ENCODE measurements at regions not wholly inside any gene's neighbourhood (a gene's known extent, or its start where the extent isn't known, plus 50 kb on each side); places are given as distances from the start of the nearest gene placed in this dataset.
A peak's percentile ranks its signal among the peaks of the same experiment; 100 is the strongest.

DNA sequence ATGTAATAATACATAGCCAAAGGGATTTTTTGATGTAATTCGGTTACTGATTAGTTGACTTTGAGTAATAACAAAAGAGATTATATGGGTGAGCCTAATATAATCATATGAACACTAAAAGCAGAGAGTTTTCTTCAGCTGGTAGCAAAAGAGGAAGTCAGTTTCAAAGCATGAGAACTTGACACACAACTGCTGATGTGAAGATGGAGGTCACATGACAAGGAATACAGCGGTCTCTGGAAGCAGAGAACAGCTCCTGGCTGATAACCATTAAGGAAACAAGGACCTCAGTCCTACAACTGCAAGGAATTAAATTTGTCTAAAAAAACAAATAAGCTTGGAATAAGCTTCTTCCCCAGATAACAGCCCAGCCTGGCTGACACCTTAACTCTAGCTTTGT, 119.1 kb upstream of the PRNP start:
- CTCF ChIA-PET: interaction anchor here (1.2 kb wide), 1 partner anchor 11 kb away, joined by 4 read pairs; no protein-coding TSS in a partner anchor
- Histone ChIP-seq H3K4me3 (ENCODE audit: low read depth in 2 of 2, low read length in 1 of 2) (no peak overlapping the region), H3K4me2 (no peak overlapping the region), H3K9ac (no peak overlapping the region), H3K79me2 (ENCODE audit: insufficient read depth) (no peaks in the 10 kb centered on the region), H3K27ac (ENCODE audit: low read depth in 2 of 2, low read length in 1 of 2) (no peak overlapping the region), H2AFZ (ENCODE audit: low read depth) (no peak overlapping the region), H3K27me3 (ENCODE audit: insufficient read depth) (no peaks in the 10 kb centered on the region), H4K20me1 (ENCODE audit: insufficient read depth) (no peaks in the 10 kb centered on the region), H3F3A (replicated peaks; ENCODE audit: insufficient read depth) (no peaks in the 10 kb centered on the region), H3K9me2 (no peaks in the 10 kb centered on the region), H3K36me3 (replicated peaks in 1 of 2; ENCODE audit: control insufficient read depth in 1 of 2, insufficient read depth in 2 of 2, low read length in 1 of 2) (no peaks in the 10 kb centered on the region), H3K4me1 (ENCODE audit: control insufficient read depth in 1 of 2, insufficient read depth in 2 of 2, low read depth in 1 of 2, low read length in 1 of 2) (peaks cover 0 to 4% of the 10 kb centered on the region in 2 experiments; a peak in 1 of 4 replicates), H3K9me3 (peaks cover 6% of the 10 kb centered on the region; the same call in 1 of the 2 replicates)
- 44% methylated on average over 2 of the region's 2 CpGs for WGBS (ENCODE audit: low lambda C conversion rate)
- no peak for TF ChIP-seq FOSL2 (IDR thresholded peaks at IDR 0.05; ENCODE audit: borderline replicate concordance, low read depth)
- no peak for TF ChIP-seq TEAD4 (IDR thresholded peaks at IDR 0.05; ENCODE audit: borderline replicate concordance, insufficient read depth)
- POLR2A ChIA-PET: no interaction called here
- no peak for DNase-seq

DNA sequence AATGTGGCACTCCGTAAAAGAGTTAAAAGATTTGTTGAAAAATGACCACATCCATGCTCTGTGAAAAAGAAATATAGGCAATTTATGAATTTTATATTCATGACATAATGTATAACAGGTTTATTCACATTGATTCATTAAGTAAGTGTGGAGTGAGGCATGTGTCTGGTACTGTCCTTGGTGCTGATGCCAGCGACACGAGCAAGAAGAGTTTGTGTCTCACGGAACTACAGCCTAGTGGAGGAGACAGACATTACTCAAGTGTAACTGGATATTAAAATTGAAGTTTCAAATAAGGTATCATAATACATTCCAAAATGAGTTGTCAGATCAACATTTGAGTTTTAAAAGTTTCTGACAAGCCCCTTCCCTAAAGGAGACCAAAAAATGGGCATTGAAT, 122.7 kb upstream of the PRNP start:
- no peaks in the 10 kb centered on the region for H3K9me2 ChIP-seq
- H3K4me3 ChIP-seq (ENCODE audit: low read depth in 2 of 2, low read length in 1 of 2): no peak overlapping the region
- ChIA-PET CTCF (no interaction called here), POLR2A (no interaction called here)
- no peaks in the 10 kb centered on the region for H4K20me1 ChIP-seq (ENCODE audit: insufficient read depth)
- WGBS (ENCODE audit: low lambda C conversion rate): 10% methylated on average over 4 of the region's 4 CpGs
- H3K4me2 ChIP-seq: no peak overlapping the region
- H3K9ac ChIP-seq: no peak overlapping the region
- no peak overlapping the region for H2AFZ ChIP-seq (ENCODE audit: low read depth)
- peaks cover 6% of the 10 kb centered on the region; the same call in 1 of the 2 replicates for H3K9me3 ChIP-seq
- no peaks in the 10 kb centered on the region for H3K36me3 ChIP-seq (replicated peaks in 1 of 2; ENCODE audit: control insufficient read depth in 1 of 2, insufficient read depth in 2 of 2, low read length in 1 of 2)
- peaks cover 0 to 11% of the 10 kb centered on the region in 2 experiments; a peak in 1 of 4 replicates for H3K4me1 ChIP-seq (ENCODE audit: control insufficient read depth in 1 of 2, insufficient read depth in 2 of 2, low read depth in 1 of 2, low read length in 1 of 2)
- no peaks in the 10 kb centered on the region for H3K79me2 ChIP-seq (ENCODE audit: insufficient read depth)
- DNase-seq: no peak
- H3K27ac ChIP-seq (ENCODE audit: low read depth in 2 of 2, low read length in 1 of 2): no peak overlapping the region
- no peaks in the 10 kb centered on the region for H3F3A ChIP-seq (replicated peaks; ENCODE audit: insufficient read depth)
- H3K27me3 ChIP-seq (ENCODE audit: insufficient read depth): no peaks in the 10 kb centered on the region
- TF ChIP-seq, protein P1, sequence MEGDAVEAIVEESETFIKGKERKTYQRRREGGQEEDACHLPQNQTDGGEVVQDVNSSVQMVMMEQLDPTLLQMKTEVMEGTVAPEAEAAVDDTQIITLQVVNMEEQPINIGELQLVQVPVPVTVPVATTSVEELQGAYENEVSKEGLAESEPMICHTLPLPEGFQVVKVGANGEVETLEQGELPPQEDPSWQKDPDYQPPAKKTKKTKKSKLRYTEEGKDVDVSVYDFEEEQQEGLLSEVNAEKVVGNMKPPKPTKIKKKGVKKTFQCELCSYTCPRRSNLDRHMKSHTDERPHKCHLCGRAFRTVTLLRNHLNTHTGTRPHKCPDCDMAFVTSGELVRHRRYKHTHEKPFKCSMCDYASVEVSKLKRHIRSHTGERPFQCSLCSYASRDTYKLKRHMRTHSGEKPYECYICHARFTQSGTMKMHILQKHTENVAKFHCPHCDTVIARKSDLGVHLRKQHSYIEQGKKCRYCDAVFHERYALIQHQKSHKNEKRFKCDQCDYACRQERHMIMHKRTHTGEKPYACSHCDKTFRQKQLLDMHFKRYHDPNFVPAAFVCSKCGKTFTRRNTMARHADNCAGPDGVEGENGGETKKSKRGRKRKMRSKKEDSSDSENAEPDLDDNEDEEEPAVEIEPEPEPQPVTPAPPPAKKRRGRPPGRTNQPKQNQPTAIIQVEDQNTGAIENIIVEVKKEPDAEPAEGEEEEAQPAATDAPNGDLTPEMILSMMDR (IDR thresholded peaks at IDR 0.05): peak; percentile 42
- TF ChIP-seq MXI1 (IDR thresholded peaks at IDR 0.05; ENCODE audit: low read depth, low read length) (no peak), YY1 (IDR thresholded peaks at IDR 0.05; ENCODE audit: low read depth) (no peak), NFIC (IDR thresholded peaks at IDR 0.05; ENCODE audit: borderline replicate concordance) (no peak), GABPA (IDR thresholded peaks at IDR 0.05; ENCODE audit: low read depth) (no peak), TAF1 (IDR thresholded peaks at IDR 0.05; ENCODE audit: borderline replicate concordance, low read depth, low read length) (no peak), EZH2phosphoT487 (IDR thresholded peaks at IDR 0.05; ENCODE audit: borderline replicate concordance, low read depth) (no peak), JUND (IDR thresholded peaks at IDR 0.05) (no peak), NRF1 (IDR thresholded peaks at IDR 0.05; ENCODE audit: low read depth, low read length) (no peak), TCF12 (IDR thresholded peaks at IDR 0.05) (no peak), FOXJ3 (CRISPR knock-in tag; IDR thresholded peaks at IDR 0.05) (no peak), MEF2A (IDR thresholded peaks at IDR 0.05; ENCODE audit: borderline replicate concordance, low read depth) (no peak)
- TF ChIP-seq, protein P2, sequence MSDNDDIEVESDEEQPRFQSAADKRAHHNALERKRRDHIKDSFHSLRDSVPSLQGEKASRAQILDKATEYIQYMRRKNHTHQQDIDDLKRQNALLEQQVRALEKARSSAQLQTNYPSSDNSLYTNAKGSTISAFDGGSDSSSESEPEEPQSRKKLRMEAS (IDR thresholded peaks at IDR 0.05; ENCODE audit: low read depth): no peak
- TF ChIP-seq, protein P3, sequence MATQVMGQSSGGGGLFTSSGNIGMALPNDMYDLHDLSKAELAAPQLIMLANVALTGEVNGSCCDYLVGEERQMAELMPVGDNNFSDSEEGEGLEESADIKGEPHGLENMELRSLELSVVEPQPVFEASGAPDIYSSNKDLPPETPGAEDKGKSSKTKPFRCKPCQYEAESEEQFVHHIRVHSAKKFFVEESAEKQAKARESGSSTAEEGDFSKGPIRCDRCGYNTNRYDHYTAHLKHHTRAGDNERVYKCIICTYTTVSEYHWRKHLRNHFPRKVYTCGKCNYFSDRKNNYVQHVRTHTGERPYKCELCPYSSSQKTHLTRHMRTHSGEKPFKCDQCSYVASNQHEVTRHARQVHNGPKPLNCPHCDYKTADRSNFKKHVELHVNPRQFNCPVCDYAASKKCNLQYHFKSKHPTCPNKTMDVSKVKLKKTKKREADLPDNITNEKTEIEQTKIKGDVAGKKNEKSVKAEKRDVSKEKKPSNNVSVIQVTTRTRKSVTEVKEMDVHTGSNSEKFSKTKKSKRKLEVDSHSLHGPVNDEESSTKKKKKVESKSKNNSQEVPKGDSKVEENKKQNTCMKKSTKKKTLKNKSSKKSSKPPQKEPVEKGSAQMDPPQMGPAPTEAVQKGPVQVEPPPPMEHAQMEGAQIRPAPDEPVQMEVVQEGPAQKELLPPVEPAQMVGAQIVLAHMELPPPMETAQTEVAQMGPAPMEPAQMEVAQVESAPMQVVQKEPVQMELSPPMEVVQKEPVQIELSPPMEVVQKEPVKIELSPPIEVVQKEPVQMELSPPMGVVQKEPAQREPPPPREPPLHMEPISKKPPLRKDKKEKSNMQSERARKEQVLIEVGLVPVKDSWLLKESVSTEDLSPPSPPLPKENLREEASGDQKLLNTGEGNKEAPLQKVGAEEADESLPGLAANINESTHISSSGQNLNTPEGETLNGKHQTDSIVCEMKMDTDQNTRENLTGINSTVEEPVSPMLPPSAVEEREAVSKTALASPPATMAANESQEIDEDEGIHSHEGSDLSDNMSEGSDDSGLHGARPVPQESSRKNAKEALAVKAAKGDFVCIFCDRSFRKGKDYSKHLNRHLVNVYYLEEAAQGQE (IDR thresholded peaks at IDR 0.05; ENCODE audit: low read depth, low read length): peak; percentile 99
- TF ChIP-seq, protein P4, sequence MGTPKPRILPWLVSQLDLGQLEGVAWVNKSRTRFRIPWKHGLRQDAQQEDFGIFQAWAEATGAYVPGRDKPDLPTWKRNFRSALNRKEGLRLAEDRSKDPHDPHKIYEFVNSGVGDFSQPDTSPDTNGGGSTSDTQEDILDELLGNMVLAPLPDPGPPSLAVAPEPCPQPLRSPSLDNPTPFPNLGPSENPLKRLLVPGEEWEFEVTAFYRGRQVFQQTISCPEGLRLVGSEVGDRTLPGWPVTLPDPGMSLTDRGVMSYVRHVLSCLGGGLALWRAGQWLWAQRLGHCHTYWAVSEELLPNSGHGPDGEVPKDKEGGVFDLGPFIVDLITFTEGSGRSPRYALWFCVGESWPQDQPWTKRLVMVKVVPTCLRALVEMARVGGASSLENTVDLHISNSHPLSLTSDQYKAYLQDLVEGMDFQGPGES (IDR thresholded peaks at IDR 0.05; ENCODE audit: low read depth, low read length): no peak

Measured in SK-N-SH (cell line).